ENCODE measurements at regions not wholly inside any gene's neighbourhood (a gene's known extent, or its start where the extent isn't known, plus 50 kb on each side); places are given as distances from the start of the nearest gene placed in this dataset.

GRCh38 chr4:62510228-62510627 is 1310.1 kb downstream of the ADGRL3 start:
- Mint-ChIP-seq H3K4me3 (no peak overlapping the region), H3K4me1 (peaks cover 10 to 11% of the 10 kb centered on the region in 2 experiments), H3K9me3 (no peaks in the 10 kb centered on the region), H3K27me3 (ENCODE audit: low read depth) (no peaks in the 10 kb centered on the region), H3K27ac (peak overlapping the region in 1 of 3 experiments; percentile 97; a peak in 2 of 7 replicates), H3K36me3 (ENCODE audit: insufficient read depth in 1 of 3, low read depth in 3 of 3) (peaks cover 0 to 6% (median 0%) of the 10 kb centered on the region in 3 experiments; a peak in 2 of 7 replicates)
- Histone ChIP-seq H3K56ac (ENCODE audit: insufficient read length, low read depth, low read length) (no peak overlapping the region), H2AFZ (ENCODE audit: low read length) (no peak overlapping the region), H3K27ac (ENCODE audit: insufficient read length, low read depth, low read length) (no peak overlapping the region), H3T11ph (ENCODE audit: low read length) (no peak overlapping the region), H4K20me1 (ENCODE audit: control insufficient read depth, insufficient read depth, insufficient read length) (no peaks in the 10 kb centered on the region), H2BK15ac (ENCODE audit: low read depth, low read length) (no peak overlapping the region), H3K23ac (ENCODE audit: insufficient read length, low read depth, low read length) (no peak overlapping the region), H2AK5ac (ENCODE audit: insufficient read length, low read length) (no peak overlapping the region), H2BK20ac (ENCODE audit: low read depth, low read length, poor library complexity, severe bottlenecking) (no peak overlapping the region), H3K79me1 (ENCODE audit: insufficient read depth, low read depth, low read length, poor library complexity, severe bottlenecking) (no peaks in the 10 kb centered on the region), H3K18ac (ENCODE audit: insufficient read length, low read depth, low read length) (no peak overlapping the region), H3K4me1 (ENCODE audit: insufficient read depth, low read length) (no peaks in the 10 kb centered on the region; the same call in 1 of the 2 replicates), H3K79me2 (ENCODE audit: insufficient read depth, low read length) (no peaks in the 10 kb centered on the region), H3K9me3 (ENCODE audit: control insufficient read depth, low read depth, low read length) (no peaks in the 10 kb centered on the region), H4K8ac (replicated peaks; ENCODE audit: insufficient read length, low read depth, low read length) (no peak overlapping the region), H3K4me2 (ENCODE audit: insufficient read depth, insufficient read length, low read length) (no peak overlapping the region), H3K27me3 (ENCODE audit: insufficient read depth, low read length) (no peaks in the 10 kb centered on the region), H3K23me2 (ENCODE audit: insufficient read length, low read depth, low read length, poor library complexity, severe bottlenecking) (no peaks in the 10 kb centered on the region), H4K5ac (ENCODE audit: insufficient read length, low read depth, low read length) (no peak overlapping the region), H3K4ac (ENCODE audit: low read depth, low read length) (no peak overlapping the region), H3K9ac (ENCODE audit: extremely low read depth, insufficient read length, low read length) (no peak overlapping the region), H2BK5ac (ENCODE audit: insufficient read length, low read length) (no peak overlapping the region), H3K14ac (ENCODE audit: insufficient read depth, low read length) (no peak overlapping the region), H4K91ac (ENCODE audit: insufficient read length, low read depth, low read length) (no peak overlapping the region), H2BK120ac (ENCODE audit: low read depth, low read length, poor library complexity, severe bottlenecking) (no peak overlapping the region), H2BK12ac (ENCODE audit: insufficient read length, low read depth, low read length) (no peak overlapping the region)
- no CpG with 5 or more reads among the region's 13 CpGs for WGBS (ENCODE audit: extremely low coverage, insufficient read length, low lambda C conversion rate)
- DNase-seq: no peak
- TF ChIP-seq CTCF (conservative IDR thresholded peaks at IDR 0.05): no peak

All from H9 (cell line).